ENCODE measurements at regions not wholly inside any gene's neighbourhood (a gene's known extent, or its start where the extent isn't known, plus 50 kb on each side); places are given as distances from the start of the nearest gene placed in this dataset.
A peak's percentile ranks its signal among the peaks of the same experiment; 100 is the strongest.

GRCh38 chr6:147651249-147652063 lies 143.0 kb downstream of the SAMD5 start:
- TF ChIP-seq, protein P1, sequence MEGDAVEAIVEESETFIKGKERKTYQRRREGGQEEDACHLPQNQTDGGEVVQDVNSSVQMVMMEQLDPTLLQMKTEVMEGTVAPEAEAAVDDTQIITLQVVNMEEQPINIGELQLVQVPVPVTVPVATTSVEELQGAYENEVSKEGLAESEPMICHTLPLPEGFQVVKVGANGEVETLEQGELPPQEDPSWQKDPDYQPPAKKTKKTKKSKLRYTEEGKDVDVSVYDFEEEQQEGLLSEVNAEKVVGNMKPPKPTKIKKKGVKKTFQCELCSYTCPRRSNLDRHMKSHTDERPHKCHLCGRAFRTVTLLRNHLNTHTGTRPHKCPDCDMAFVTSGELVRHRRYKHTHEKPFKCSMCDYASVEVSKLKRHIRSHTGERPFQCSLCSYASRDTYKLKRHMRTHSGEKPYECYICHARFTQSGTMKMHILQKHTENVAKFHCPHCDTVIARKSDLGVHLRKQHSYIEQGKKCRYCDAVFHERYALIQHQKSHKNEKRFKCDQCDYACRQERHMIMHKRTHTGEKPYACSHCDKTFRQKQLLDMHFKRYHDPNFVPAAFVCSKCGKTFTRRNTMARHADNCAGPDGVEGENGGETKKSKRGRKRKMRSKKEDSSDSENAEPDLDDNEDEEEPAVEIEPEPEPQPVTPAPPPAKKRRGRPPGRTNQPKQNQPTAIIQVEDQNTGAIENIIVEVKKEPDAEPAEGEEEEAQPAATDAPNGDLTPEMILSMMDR (conservative IDR thresholded peaks at IDR 0.05; ENCODE audit: low read depth, low read length): peak; percentile 28
- DNase-seq (ENCODE audit: low read depth): peak; percentile 46
- no peak overlapping the region for H3K4me3 ChIP-seq (ENCODE audit: low read length)

DNA sequence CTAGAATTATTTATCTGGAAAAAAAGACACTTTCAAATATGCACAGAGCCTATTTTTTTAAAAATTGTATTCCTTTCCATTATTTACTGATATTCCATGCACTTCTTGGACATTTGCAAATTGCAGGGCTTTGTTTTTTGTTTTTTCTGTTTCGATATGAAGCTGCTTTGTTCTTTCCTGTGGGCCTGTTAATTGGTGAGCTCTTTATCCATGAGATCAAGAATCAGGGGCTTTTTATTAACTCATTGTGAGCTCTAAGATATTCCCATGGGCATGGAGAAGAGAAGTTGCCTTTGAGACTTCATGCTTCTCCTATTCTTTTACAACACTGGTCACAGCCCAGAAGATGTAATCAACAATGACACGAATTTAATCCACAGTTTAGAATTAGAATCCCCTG lies 145.1 kb downstream of the SAMD5 start:
- no peak overlapping the region for H3K4me3 ChIP-seq (ENCODE audit: low read length)
- no peak for DNase-seq (ENCODE audit: low read depth)
- TF ChIP-seq, protein P1 (conservative IDR thresholded peaks at IDR 0.05; ENCODE audit: low read depth, low read length): no peak

GRCh38 chr6:147654103-147654845 lies 145.8 kb downstream of the SAMD5 start:
- TF ChIP-seq, protein P1 (conservative IDR thresholded peaks at IDR 0.05; ENCODE audit: low read depth, low read length): no peak
- DNase-seq (ENCODE audit: low read depth): no peak
- H3K4me3 ChIP-seq (ENCODE audit: low read length): no peak overlapping the region

- no peak overlapping the region for H3K4me3 ChIP-seq (ENCODE audit: low read length)
- DNase-seq (ENCODE audit: low read depth): no peak
- TF ChIP-seq, protein P1 (conservative IDR thresholded peaks at IDR 0.05; ENCODE audit: low read depth, low read length): no peak
These were observed 152.1 kb downstream of the SAMD5 start for GRCh38 chr6:147660334-147661311.

- no peak overlapping the region for H3K4me3 ChIP-seq (ENCODE audit: low read length)
- TF ChIP-seq, protein P1 (conservative IDR thresholded peaks at IDR 0.05; ENCODE audit: low read depth, low read length): no peak
- DNase-seq (ENCODE audit: low read depth): no peak
These were observed 154.2 kb downstream of the SAMD5 start for GRCh38 chr6:147662646-147663045.

- DNase-seq (ENCODE audit: low read depth): no peak
- H3K4me3 ChIP-seq (ENCODE audit: low read length): no peak overlapping the region
- TF ChIP-seq, protein P1 (conservative IDR thresholded peaks at IDR 0.05; ENCODE audit: low read depth, low read length): no peak
These were observed 155.6 kb downstream of the SAMD5 start for GRCh38 chr6:147664092-147664491.

All from retinal pigment epithelial cell (primary cell).